Liver (tissue), 8 donors: ENCODE measurements at regions not wholly inside any gene's neighbourhood (a gene's known extent, or its start where the extent isn't known, plus 50 kb on each side); places are given as distances from the start of the nearest gene placed in this dataset.

Experiments used
- DNase-seq: peaks from one replicate; pipeline ENCODE4 v3.0.0-alpha.2; 2017; ENCODE audit warnings: low spot score
- H3K27ac ChIP-seq, 2 donors: one replicate each; pipeline ENCODE4 v1.7.0; 2013; ENCODE audit warnings: inconsistent platforms in 2 of 2, low read length in 2 of 2, control low read depth in 1 of 2, low read depth in 1 of 2, mild to moderate bottlenecking in 1 of 2
- H3K27me3 ChIP-seq, 4 donors: one replicate each; pipeline versions ENCODE4 v1.6.1 to v1.7.0; 2013; ENCODE audit warnings: low read length in 3 of 4, inconsistent platforms in 1 of 4, mild to moderate bottlenecking in 1 of 4, moderate library complexity in 1 of 4; ENCODE audit not compliant: control insufficient read depth in 4 of 4, insufficient read depth in 4 of 4
- H3K36me3 ChIP-seq, 4 donors: one replicate each; pipeline versions ENCODE4 v1.6.1 to v1.7.0; 2013; ENCODE audit warnings: low read length in 3 of 4, mild to moderate bottlenecking in 3 of 4, low read depth in 1 of 4, moderate library complexity in 1 of 4; ENCODE audit not compliant: control insufficient read depth in 4 of 4, insufficient read depth in 3 of 4
- H3K4me1 ChIP-seq, 4 donors: one replicate each; pipeline versions ENCODE4 v1.6.1 to v1.7.0; 2013; ENCODE audit warnings: low read length in 3 of 4, mild to moderate bottlenecking in 3 of 4, moderate library complexity in 1 of 4; ENCODE audit not compliant: control insufficient read depth in 4 of 4, insufficient read depth in 4 of 4
- H3K4me3 ChIP-seq, 3 donors: one replicate each; pipeline versions ENCODE4 v1.6.1 to v1.7.0; 2013; ENCODE audit warnings: low read length in 3 of 3, control low read depth in 1 of 3, low read depth in 1 of 3, mild to moderate bottlenecking in 1 of 3
- H3K9ac ChIP-seq, 2 donors: one replicate each; pipeline ENCODE4 v1.7.0; 2013; ENCODE audit warnings: low read length in 2 of 2, mild to moderate bottlenecking in 2 of 2, moderate library complexity in 2 of 2, control low read depth in 1 of 2, low read depth in 1 of 2
- H3K9me3 ChIP-seq, 4 donors: one replicate each; pipeline versions ENCODE4 v1.6.1 to v1.7.0; 2013; ENCODE audit warnings: low read length in 3 of 4; ENCODE audit not compliant: control insufficient read depth in 4 of 4
- ATF3 ChIP-seq: IDR thresholded peaks from 2 replicates; pipeline ENCODE4 v1.6.1; 2016; ENCODE audit warnings: antibody characterized with exemption
- EGR1 ChIP-seq, 2 donors: IDR thresholded peaks; 2 replicates each; pipeline ENCODE4 v1.6.1; 2016 to 2018; ENCODE audit warnings: antibody characterized with exemption in 2 of 2, low read depth in 2 of 2
- FOXA1 ChIP-seq: IDR thresholded peaks from 2 replicates; pipeline ENCODE4 v1.6.1; 2016; ENCODE audit warnings: antibody characterized with exemption
- FOXA2 ChIP-seq: IDR thresholded peaks from 2 replicates; pipeline ENCODE4 v1.6.1; 2016; ENCODE audit warnings: antibody characterized with exemption
- GABPA ChIP-seq, 2 donors: IDR thresholded peaks in 1 of 2; conservative IDR thresholded peaks in 1 of 2; 2 replicates each; pipeline ENCODE4 v1.6.1; 2016; ENCODE audit warnings: antibody characterized with exemption in 2 of 2, mild to moderate bottlenecking in 1 of 2, moderate library complexity in 1 of 2
- HNF4A ChIP-seq, 2 donors: conservative IDR thresholded peaks; 2 replicates each; pipeline ENCODE4 v1.6.1; 2016; ENCODE audit warnings: antibody characterized with exemption in 2 of 2, mild to moderate bottlenecking in 2 of 2
- HNF4G ChIP-seq: IDR thresholded peaks from 2 replicates; pipeline ENCODE4 v1.6.1; 2016; ENCODE audit warnings: antibody characterized with exemption
- JUND ChIP-seq, 2 donors: IDR thresholded peaks; 2 replicates each; pipeline ENCODE4 v1.6.1; 2016; ENCODE audit warnings: antibody characterized with exemption in 2 of 2
- NR2F2 ChIP-seq: IDR thresholded peaks from 2 replicates; pipeline ENCODE4 v1.6.1; 2016; ENCODE audit warnings: antibody characterized with exemption
- RAD21 ChIP-seq, 2 donors: IDR thresholded peaks; 2 replicates each; pipeline ENCODE4 v1.6.1; 2016; ENCODE audit warnings: antibody characterized with exemption in 2 of 2, mild to moderate bottlenecking in 2 of 2
- REST ChIP-seq: IDR thresholded peaks from 2 replicates; pipeline ENCODE4 v1.6.1; 2016; ENCODE audit warnings: antibody characterized with exemption, mild to moderate bottlenecking
- RXRA ChIP-seq, 2 donors: IDR thresholded peaks; 2 replicates each; pipeline ENCODE4 v1.6.1; 2017 to 2018; ENCODE audit warnings: antibody characterized with exemption in 2 of 2, mild to moderate bottlenecking in 1 of 2
- SP1 ChIP-seq: IDR thresholded peaks from 2 replicates; pipeline ENCODE4 v1.6.1; 2018; ENCODE audit warnings: antibody characterized with exemption, mild to moderate bottlenecking
- TAF1 ChIP-seq: conservative IDR thresholded peaks from 2 replicates; pipeline ENCODE4 v1.6.1; 2016; ENCODE audit warnings: antibody characterized with exemption, mild to moderate bottlenecking
- YY1 ChIP-seq: IDR thresholded peaks from 2 replicates; pipeline ENCODE4 v1.6.1; 2016; ENCODE audit warnings: antibody characterized with exemption, mild to moderate bottlenecking
- ZBTB33 ChIP-seq: IDR thresholded peaks from 2 replicates; pipeline ENCODE4 v1.6.1; 2016; ENCODE audit warnings: antibody characterized with exemption
- WGBS: extraction: QIAGEN DNeasy Blood & Tissue Kit; methylation state at CpG from one replicate; pipeline ENCODE4 v1.1.7; 2013; 5-methylcytosine and 5-hydroxymethylcytosine counted together
- TF ChIP-seq, protein P1 (sequence below): fragments of 150-350 bp; IDR thresholded peaks from 2 replicates; pipeline ENCODE4 v1.5.1; 2017; ENCODE audit warnings: improper control_type of control experiment, low read depth, low read length; ENCODE audit not compliant: missing input control
- TF ChIP-seq, protein P2 (sequence below): IDR thresholded peaks from 2 replicates; pipeline ENCODE4 v1.6.1; 2016; ENCODE audit warnings: antibody characterized with exemption
- donor health status: healthy.
- donor health status: healthy.
- donor health status: healthy.
- donor health status: healthy.
- donor health status: healthy.

DNA sequence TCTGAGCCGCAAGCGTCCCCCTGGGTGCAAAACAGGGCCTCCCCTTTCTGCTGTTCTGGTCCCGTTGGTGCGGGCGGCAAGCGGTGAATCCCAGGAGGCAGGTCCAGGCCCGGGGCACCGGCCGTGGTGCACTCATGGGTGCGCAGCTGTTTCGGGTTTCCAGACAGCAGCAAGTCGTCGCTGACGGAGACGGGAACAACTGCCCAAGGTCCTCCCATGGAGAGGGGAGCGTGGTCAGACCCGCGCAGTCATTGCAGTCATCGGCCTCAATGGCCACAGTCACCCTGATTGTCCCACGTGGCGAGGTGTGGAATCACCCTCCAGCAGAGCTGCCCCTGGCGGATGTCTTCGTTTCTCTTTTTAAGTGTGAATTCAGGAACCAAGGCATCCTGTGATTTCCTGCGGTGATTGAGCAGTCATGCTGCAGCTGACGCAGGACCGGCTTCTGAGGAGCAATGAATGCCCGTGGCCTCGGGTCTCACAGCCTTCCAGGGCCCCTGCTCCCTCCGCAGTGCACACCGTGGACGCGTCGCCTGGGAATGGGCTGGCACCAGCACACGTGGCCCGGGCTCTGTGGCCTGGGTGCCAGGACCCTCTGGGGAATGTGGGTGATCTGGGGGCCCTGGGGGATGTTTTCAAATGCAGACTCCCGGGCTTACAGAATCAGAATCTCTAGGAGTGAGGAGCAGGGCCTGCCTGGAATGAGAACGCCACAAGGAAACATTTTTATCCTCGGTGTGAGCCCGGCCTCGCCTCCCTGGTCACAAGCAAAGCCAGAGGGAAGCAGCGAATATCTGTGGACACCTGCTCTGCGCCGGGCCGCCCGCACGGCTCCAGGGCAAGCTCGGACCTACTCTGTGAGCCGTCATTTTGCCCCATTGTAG, 244.2 kb upstream of the SALL3 start:
- no peaks in the 10 kb centered on the region for H3K36me3 ChIP-seq
- no peak for DNase-seq
- no peak overlapping the region for H3K9ac ChIP-seq
- H3K4me3 ChIP-seq: no peak overlapping the region
- 89% methylated on average over 48 of the region's 48 CpGs for WGBS
- H3K27ac ChIP-seq: no peak overlapping the region
- H3K4me1 ChIP-seq: no peaks in the 10 kb centered on the region
- no peaks in the 10 kb centered on the region for H3K27me3 ChIP-seq
- TF ChIP-seq FOXA1 (no peak), YY1 (no peak), GABPA (IDR thresholded peaks at IDR 0.05 in 1 of 2, conservative IDR thresholded peaks at IDR 0.05 in 1 of 2) (no peak), NR2F2 (no peak), FOXA2 (no peak), ATF3 (no peak), ZBTB33 (no peak), REST (no peak), EGR1 (IDR thresholded peaks at IDR 0.05; ENCODE audit: low read depth in 2 of 2) (no peak), SP1 (no peak), RXRA (IDR thresholded peaks at IDR 0.05) (no peak), HNF4G (no peak), JUND (IDR thresholded peaks at IDR 0.05) (no peak), HNF4A (conservative IDR thresholded peaks at IDR 0.05) (no peak), RAD21 (IDR thresholded peaks at IDR 0.05) (no peak), TAF1 (no peak)
- TF ChIP-seq, protein P1, sequence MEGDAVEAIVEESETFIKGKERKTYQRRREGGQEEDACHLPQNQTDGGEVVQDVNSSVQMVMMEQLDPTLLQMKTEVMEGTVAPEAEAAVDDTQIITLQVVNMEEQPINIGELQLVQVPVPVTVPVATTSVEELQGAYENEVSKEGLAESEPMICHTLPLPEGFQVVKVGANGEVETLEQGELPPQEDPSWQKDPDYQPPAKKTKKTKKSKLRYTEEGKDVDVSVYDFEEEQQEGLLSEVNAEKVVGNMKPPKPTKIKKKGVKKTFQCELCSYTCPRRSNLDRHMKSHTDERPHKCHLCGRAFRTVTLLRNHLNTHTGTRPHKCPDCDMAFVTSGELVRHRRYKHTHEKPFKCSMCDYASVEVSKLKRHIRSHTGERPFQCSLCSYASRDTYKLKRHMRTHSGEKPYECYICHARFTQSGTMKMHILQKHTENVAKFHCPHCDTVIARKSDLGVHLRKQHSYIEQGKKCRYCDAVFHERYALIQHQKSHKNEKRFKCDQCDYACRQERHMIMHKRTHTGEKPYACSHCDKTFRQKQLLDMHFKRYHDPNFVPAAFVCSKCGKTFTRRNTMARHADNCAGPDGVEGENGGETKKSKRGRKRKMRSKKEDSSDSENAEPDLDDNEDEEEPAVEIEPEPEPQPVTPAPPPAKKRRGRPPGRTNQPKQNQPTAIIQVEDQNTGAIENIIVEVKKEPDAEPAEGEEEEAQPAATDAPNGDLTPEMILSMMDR: no peak
- TF ChIP-seq, protein P2, sequence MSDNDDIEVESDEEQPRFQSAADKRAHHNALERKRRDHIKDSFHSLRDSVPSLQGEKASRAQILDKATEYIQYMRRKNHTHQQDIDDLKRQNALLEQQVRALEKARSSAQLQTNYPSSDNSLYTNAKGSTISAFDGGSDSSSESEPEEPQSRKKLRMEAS: no peak
- H3K9me3 ChIP-seq: no peaks in the 10 kb centered on the region
